ENCODE measurements at regions not wholly inside any gene's neighbourhood (a gene's known extent, or its start where the extent isn't known, plus 50 kb on each side); places are given as distances from the start of the nearest gene placed in this dataset.

GRCh38 chr6:122207061-122207460 lies 192.4 kb upstream of the HSF2 start:
- Histone ChIP-seq H3K36me3 (no peaks in the 10 kb centered on the region), H3K4me3 (no peak overlapping the region), H3K4me1 (no peaks in the 10 kb centered on the region), H3K27me3 (no peaks in the 10 kb centered on the region), H3K27ac (no peak overlapping the region), H3K9me3 (no peaks in the 10 kb centered on the region)
- 75 to 80% methylated on average over 2 of the region's 2 CpGs for WGBS, 2 donors (ENCODE audit: low coverage in 1 of 2)
- in situ Hi-C loops (cut with MboI; ENCODE audit: low pct_ligation_motif_present in 1 of 4, low pct_unique_long_range_greater_than_20kb in 1 of 4, low sequenced_read_pairs in 3 of 4): no loop called here
- TF ChIP-seq EP300 (IDR thresholded peaks at IDR 0.05; ENCODE audit: low read depth): no peak
- no peak for TF ChIP-seq POLR2AphosphoS5 (IDR thresholded peaks at IDR 0.05)
- TF ChIP-seq CTCF (IDR thresholded peaks at IDR 0.05): no peak
- TF ChIP-seq POLR2A (IDR thresholded peaks at IDR 0.05): no peak
- DNase-seq: no peak
- intact Hi-C loops (cut with DNase I; ENCODE audit: low total_unique reads): no loop called here

GRCh38 chr6:122207794-122208193 lies 191.7 kb upstream of the HSF2 start:
- intact Hi-C loops (cut with DNase I; ENCODE audit: low total_unique reads): no loop called here
- H3K36me3 ChIP-seq: no peaks in the 10 kb centered on the region
- H3K27me3 ChIP-seq: no peaks in the 10 kb centered on the region
- no peaks in the 10 kb centered on the region for H3K4me1 ChIP-seq
- no peaks in the 10 kb centered on the region for H3K9me3 ChIP-seq
- no peak overlapping the region for H3K27ac ChIP-seq
- no peak for DNase-seq
- in situ Hi-C loops (cut with MboI; ENCODE audit: low pct_ligation_motif_present in 1 of 4, low pct_unique_long_range_greater_than_20kb in 1 of 4, low sequenced_read_pairs in 3 of 4): no loop called here
- TF ChIP-seq EP300 (IDR thresholded peaks at IDR 0.05; ENCODE audit: low read depth) (no peak), POLR2AphosphoS5 (IDR thresholded peaks at IDR 0.05) (no peak), CTCF (IDR thresholded peaks at IDR 0.05) (no peak), POLR2A (IDR thresholded peaks at IDR 0.05) (no peak)
- H3K4me3 ChIP-seq: no peak overlapping the region

GRCh38 chr6:122214605-122215318 lies 184.7 kb upstream of the HSF2 start:
- H3K4me3 ChIP-seq: no peak overlapping the region
- H3K27me3 ChIP-seq: no peaks in the 10 kb centered on the region
- H3K4me1 ChIP-seq: no peaks in the 10 kb centered on the region
- in situ Hi-C loops (cut with MboI; ENCODE audit: low pct_ligation_motif_present in 1 of 4, low pct_unique_long_range_greater_than_20kb in 1 of 4, low sequenced_read_pairs in 3 of 4) (no loop called here), intact Hi-C loops (cut with DNase I; ENCODE audit: low total_unique reads) (no loop called here)
- H3K27ac ChIP-seq: no peak overlapping the region
- no peaks in the 10 kb centered on the region for H3K36me3 ChIP-seq
- DNase-seq: no peak
- no peaks in the 10 kb centered on the region for H3K9me3 ChIP-seq
- 75 to 82% methylated on average over 3 of the region's 3 CpGs for WGBS, 2 donors (ENCODE audit: low coverage in 1 of 2)
- TF ChIP-seq CTCF (IDR thresholded peaks at IDR 0.05) (no peak), EP300 (IDR thresholded peaks at IDR 0.05; ENCODE audit: low read depth) (no peak), POLR2AphosphoS5 (IDR thresholded peaks at IDR 0.05) (no peak), POLR2A (IDR thresholded peaks at IDR 0.05) (no peak)

GRCh38 chr6:122220254-122220653 lies 179.2 kb upstream of the HSF2 start:
- 78 to 83% methylated on average over 2 of the region's 2 CpGs for WGBS, 2 donors (ENCODE audit: low coverage in 1 of 2)
- Histone ChIP-seq H3K4me3 (no peak overlapping the region), H3K27ac (no peak overlapping the region), H3K36me3 (no peaks in the 10 kb centered on the region), H3K9me3 (no peaks in the 10 kb centered on the region), H3K4me1 (no peaks in the 10 kb centered on the region), H3K27me3 (no peaks in the 10 kb centered on the region)
- DNase-seq: no peak
- intact Hi-C loops (cut with DNase I; ENCODE audit: low total_unique reads): no loop called here
- in situ Hi-C loops (cut with MboI; ENCODE audit: low pct_ligation_motif_present in 1 of 4, low pct_unique_long_range_greater_than_20kb in 1 of 4, low sequenced_read_pairs in 3 of 4): no loop called here
- TF ChIP-seq POLR2AphosphoS5 (IDR thresholded peaks at IDR 0.05): no peak
- TF ChIP-seq EP300 (IDR thresholded peaks at IDR 0.05; ENCODE audit: low read depth): no peak
- TF ChIP-seq CTCF (IDR thresholded peaks at IDR 0.05): no peak
- TF ChIP-seq POLR2A (IDR thresholded peaks at IDR 0.05): no peak

Measured in transverse colon (tissue), 4 donors.